HFF-Myc (cell line): ENCODE measurements at regions not wholly inside any gene's neighbourhood (a gene's known extent, or its start where the extent isn't known, plus 50 kb on each side); places are given as distances from the start of the nearest gene placed in this dataset.

ENCODE experiments used
- DNase-seq: peaks from one replicate; pipeline ENCODE4 v3.0.0-alpha.2; 2011; ENCODE audit warnings: low read depth; ENCODE audit errors: extremely low read depth
- H3K4me3 ChIP-seq: replicated peaks from 2 replicates; pipeline ENCODE4 v1.5.1; 2011; ENCODE audit warnings: low read depth, mild to moderate bottlenecking, control low read depth, low read length
- CTCF ChIP-seq: IDR thresholded peaks from 2 replicates; pipeline ENCODE4 v1.5.1; 2012; ENCODE audit warnings: mild to moderate bottlenecking, low read depth, low read length, control low read depth; ENCODE audit errors: missing control alignments

- DNase-seq: no peak
- no peak overlapping the region for H3K4me3 ChIP-seq
- no peak for TF ChIP-seq CTCF
These were observed 130.8 kb upstream of the FLRT2 start for GRCh38 chr14:85399186-85399585.

GRCh38 chr14:85400678-85401077 is 129.3 kb upstream of the FLRT2 start:
- no peak overlapping the region for H3K4me3 ChIP-seq
- no peak for TF ChIP-seq CTCF
- no peak for DNase-seq

DNA sequence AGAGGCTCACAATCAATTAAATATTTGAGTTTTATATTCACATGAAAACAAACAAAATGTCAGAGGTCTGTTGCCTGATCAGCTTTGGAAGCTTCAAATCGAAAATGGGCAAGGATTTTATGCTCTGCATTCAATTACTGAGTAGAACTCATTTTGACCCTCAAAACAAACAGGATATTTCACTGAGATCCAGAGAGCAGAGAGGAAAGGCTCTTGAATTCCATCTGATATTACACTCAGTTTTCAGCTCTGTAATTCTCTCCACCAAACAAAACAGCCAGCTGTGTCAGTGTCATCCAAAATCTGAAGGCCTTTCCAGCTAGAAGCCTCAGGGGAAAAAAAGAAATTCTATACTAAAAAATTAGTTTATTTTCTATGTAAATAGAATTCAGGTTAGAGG is 128.6 kb upstream of the FLRT2 start:
- H3K4me3 ChIP-seq: no peak overlapping the region
- DNase-seq: no peak
- TF ChIP-seq CTCF: no peak

DNA sequence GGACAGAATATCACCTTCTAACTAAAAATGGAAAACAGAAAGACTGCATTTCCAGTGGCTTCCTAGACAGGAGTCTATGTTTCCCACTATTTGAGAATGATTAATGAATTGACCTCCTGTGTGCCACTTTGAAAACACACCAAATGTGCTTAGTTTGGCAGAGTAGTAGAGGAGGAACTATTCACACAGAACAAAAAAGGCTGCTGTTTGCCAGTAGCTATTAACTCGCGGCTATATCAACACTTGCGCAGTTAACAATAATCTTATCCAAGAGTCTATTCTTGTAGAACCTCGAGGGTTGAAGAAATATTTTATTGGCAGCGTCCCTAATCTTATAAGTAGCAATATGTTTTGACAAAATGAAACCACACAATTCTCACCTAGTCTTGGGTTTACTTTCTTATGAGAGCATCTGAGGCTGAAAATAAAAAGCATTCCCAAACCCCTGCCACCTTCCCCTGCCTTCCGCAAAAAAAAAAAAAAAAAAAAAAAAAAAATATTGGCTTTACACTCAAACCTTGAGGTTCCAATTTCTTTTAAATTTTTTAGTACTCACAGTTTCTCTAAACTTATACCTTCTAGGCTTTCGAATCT is 127.3 kb upstream of the FLRT2 start:
- no peak for DNase-seq
- no peak for TF ChIP-seq CTCF
- no peak overlapping the region for H3K4me3 ChIP-seq

- TF ChIP-seq CTCF: no peak
- no peak overlapping the region for H3K4me3 ChIP-seq
- no peak for DNase-seq
These were observed 120.3 kb upstream of the FLRT2 start for GRCh38 chr14:85409481-85410210.

DNA sequence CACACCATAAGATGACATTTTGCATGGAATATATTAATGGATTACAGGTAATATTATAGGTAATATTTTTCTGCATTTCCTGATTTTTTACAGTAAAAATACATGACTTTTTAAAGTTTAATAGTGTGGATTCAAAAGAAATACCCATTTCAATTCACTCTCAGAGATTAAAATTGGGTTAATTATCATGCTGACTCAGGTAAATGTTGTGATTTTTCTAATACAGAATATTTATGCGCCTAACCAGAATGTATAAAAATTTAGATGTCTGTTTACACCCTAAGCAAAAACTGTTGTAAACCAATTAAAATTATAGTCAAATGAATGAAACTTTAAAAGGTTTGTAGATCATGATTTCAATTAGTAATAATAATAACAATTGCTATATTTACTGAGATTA is 117.2 kb upstream of the FLRT2 start:
- no peak overlapping the region for H3K4me3 ChIP-seq
- no peak for TF ChIP-seq CTCF
- DNase-seq: no peak
